GM20000 (cell line): ENCODE measurements at regions not wholly inside any gene's neighbourhood (a gene's known extent, or its start where the extent isn't known, plus 50 kb on each side); places are given as distances from the start of the nearest gene placed in this dataset.
A peak's percentile ranks its signal among the peaks of the same experiment; 100 is the strongest.
"Not testable (repeated sequence)": the region's sequence is repeated elsewhere in the genome, so short reads cannot be mapped to it uniquely, and the experiment has no call there.

Experiments used
- DNase-seq: peaks from one replicate; pipeline ENCODE4 v3.0.0; 2012; ENCODE audit warnings: low spot score
- CTCF ChIP-seq: IDR thresholded peaks from 2 replicates; pipeline ENCODE4 v1.5.1; 2012; ENCODE audit warnings: mild to moderate bottlenecking, control low read depth; ENCODE audit errors: extremely low read depth, missing control alignments

GRCh38 chr6:99818161-99818560, 175.9 kb downstream of the MCHR2 start:
- no peak for DNase-seq

GRCh38 chr6:99819853-99820252, 174.2 kb downstream of the MCHR2 start:
- no peak for DNase-seq
- TF ChIP-seq CTCF, result no peak

More at GRCh38 chr6:99818161-99818560, 175.9 kb downstream of the MCHR2 start:
- no peak for TF ChIP-seq CTCF

GRCh38 chr6:99821164-99821563, 172.9 kb downstream of the MCHR2 start:
- no peak for DNase-seq
- TF ChIP-seq CTCF, result no peak

GRCh38 chr6:99822741-99823512, 171.1 kb downstream of the MCHR2 start:
- DNase-seq, result peak; percentile 47
- no peak for TF ChIP-seq CTCF

GRCh38 chr6:99823513-99824235, 170.3 kb downstream of the MCHR2 start:
- DNase-seq, result not testable (repeated sequence)

- DNase-seq, result no peak
- TF ChIP-seq CTCF, result no peak
Measured at GRCh38 chr6:99833034-99833433, 161.0 kb downstream of the MCHR2 start.

GRCh38 chr6:99836471-99836870, 157.6 kb downstream of the MCHR2 start:
- DNase-seq, result no peak
- TF ChIP-seq CTCF, result no peak

GRCh38 chr6:99838607-99839006, 155.4 kb downstream of the MCHR2 start:
- no peak for TF ChIP-seq CTCF
- no peak for DNase-seq
